Endothelial cell of umbilical vein (primary cell): ENCODE measurements at regions not wholly inside any gene's neighbourhood (a gene's known extent, or its start where the extent isn't known, plus 50 kb on each side); places are given as distances from the start of the nearest gene placed in this dataset.

ENCODE experiments used
- BruUV-seq: library from RNA; stranded (reverse); fragments of 400-500 nt; replicated peaks from 2 replicates; lab custom pipeline; 2021; lab: Mats Ljungman, UMichigan
- CTCF ChIA-PET: fragments of 300-600, 350-600 bp; sonication (Branson Sonifier 250); formaldehyde crosslinking; loops from one replicate; lab custom pipeline; 2021; ENCODE audit warnings: antibody characterized with exemption, inconsistent platforms; lab: Charles Lee
- POLR2A ChIA-PET: fragments of 300-600, 350-600 bp; sonication (Branson Sonifier 250); formaldehyde crosslinking; loops from one replicate; lab custom pipeline; 2021; ENCODE audit warnings: antibody characterized with exemption, inconsistent platforms; lab: Charles Lee
- DNase-seq: peaks from one replicate; pipeline ENCODE4 v3.0.0-alpha.2; 2011; ENCODE audit warnings: low read depth, low spot score
- FAIRE-seq: peaks from 2 replicates; lab custom pipeline; 2011; peaks lifted over from hg19 to GRCh38; lab: Jason Lieb, UNC
- H2AFZ ChIP-seq: 2 replicates; pipeline ENCODE4 v1.6.0; 2012; ENCODE audit warnings: low read depth, low read length, control low read depth, inconsistent platforms
- H3K27ac ChIP-seq: 2 replicates; pipeline ENCODE4 v1.5.1; 2011; ENCODE audit warnings: low read depth, mild to moderate bottlenecking, control low read depth, low read length, moderate library complexity; ENCODE audit not compliant: insufficient read depth
- H3K27me3 ChIP-seq, 2 experiments: 2 replicates each; pipeline versions ENCODE4 v1.6.0 to v1.6.1; 2011; ENCODE audit warnings: low read length in 2 of 2, mixed read lengths in 1 of 2; ENCODE audit not compliant: control insufficient read depth in 2 of 2, insufficient read depth in 2 of 2
- H3K36me3 ChIP-seq, 2 experiments: 2 replicates in 1 of 2; 3 replicates in 1 of 2; pipeline ENCODE4 v1.5.1; 2011; ENCODE audit warnings: low read length in 2 of 2, mild to moderate bottlenecking in 1 of 2, moderate library complexity in 1 of 2; ENCODE audit not compliant: control insufficient read depth in 2 of 2, insufficient read depth in 2 of 2; ENCODE audit errors: extremely low read depth in 1 of 2
- H3K4me1 ChIP-seq: 3 replicates; pipeline ENCODE4 v1.5.1; 2011; ENCODE audit warnings: mild to moderate bottlenecking, low read length; ENCODE audit not compliant: control insufficient read depth, insufficient read depth; ENCODE audit errors: extremely low read depth
- H3K4me2 ChIP-seq: 2 replicates; pipeline ENCODE4 v1.6.1; 2011; ENCODE audit warnings: low read length, control low read depth, mixed read lengths; ENCODE audit not compliant: insufficient read depth
- H3K4me3 ChIP-seq, 3 experiments: fragments of 200-600 bp in 1 of 3; sonication (generic), shearing (Covaris generic) in 1 of 3; replicated peaks in 1 of 3; 2 replicates each; pipeline ENCODE4 v1.5.1; 2011 to 2016; ENCODE audit warnings: control low read depth in 3 of 3, low read length in 3 of 3, mild to moderate bottlenecking in 2 of 3, inconsistent platforms in 1 of 3, low read depth in 1 of 3, moderate library complexity in 1 of 3; ENCODE audit not compliant: insufficient read depth in 1 of 3
- H3K79me2 ChIP-seq: 2 replicates; pipeline ENCODE4 v1.6.0; 2012; ENCODE audit warnings: low read length, inconsistent platforms; ENCODE audit not compliant: control insufficient read depth, insufficient read depth
- H3K9ac ChIP-seq: replicated peaks from 2 replicates; pipeline ENCODE3; 2011; ENCODE audit warnings: low read length, control low read depth; ENCODE audit not compliant: insufficient read depth; ENCODE audit errors: extremely low read depth
- H3K9me1 ChIP-seq: replicated peaks from 3 replicates; pipeline ENCODE4 v1.6.0; 2011; ENCODE audit warnings: mild to moderate bottlenecking, low read length; ENCODE audit not compliant: control insufficient read depth, insufficient read depth; ENCODE audit errors: extremely low read depth
- H3K9me3 ChIP-seq: replicated peaks from 2 replicates; pipeline ENCODE4 v1.5.1; 2012; ENCODE audit warnings: low read length, inconsistent platforms; ENCODE audit not compliant: control insufficient read depth, insufficient read depth
- H4K20me1 ChIP-seq: replicated peaks from 2 replicates; pipeline ENCODE3; 2011; ENCODE audit warnings: mild to moderate bottlenecking, low read length; ENCODE audit not compliant: control insufficient read depth, insufficient read depth; ENCODE audit errors: extremely low read depth
- CTCF ChIP-seq, 2 donors: IDR thresholded peaks; 1 replicate in 1 of 2; 2 replicates in 1 of 2; pipeline ENCODE4 v1.5.1; 2011; ENCODE audit warnings: low read length in 2 of 2, mild to moderate bottlenecking in 2 of 2, moderate library complexity in 2 of 2, control low read depth in 1 of 2, inconsistent platforms in 1 of 2, low read depth in 1 of 2; ENCODE audit not compliant: insufficient read depth in 1 of 2; ENCODE audit errors: extremely low read depth in 1 of 2
- EZH2 ChIP-seq: IDR thresholded peaks from 2 replicates; pipeline ENCODE4 v1.6.1; 2012; ENCODE audit warnings: borderline replicate concordance, low read depth, mild to moderate bottlenecking, moderate library complexity, low read length, inconsistent platforms; ENCODE audit not compliant: severe bottlenecking
- FOS ChIP-seq: IDR thresholded peaks from 2 replicates; pipeline ENCODE4 v1.6.1; 2011; ENCODE audit warnings: mild to moderate bottlenecking, low read length, moderate library complexity, borderline replicate concordance; ENCODE audit not compliant: insufficient read depth
- GATA2 ChIP-seq: IDR thresholded peaks from 2 replicates; pipeline ENCODE4 v1.7.0; 2011; ENCODE audit warnings: low read depth, mild to moderate bottlenecking, moderate library complexity, mixed read lengths, low read length; ENCODE audit not compliant: insufficient read length, insufficient read depth
- JUN ChIP-seq: IDR thresholded peaks from 2 replicates; pipeline ENCODE4 v1.6.1; 2011; ENCODE audit warnings: borderline replicate concordance, low read depth; ENCODE audit not compliant: insufficient read length, insufficient read depth
- MAX ChIP-seq: IDR thresholded peaks from 2 replicates; pipeline ENCODE4 v1.6.1; 2011; ENCODE audit not compliant: insufficient read depth, insufficient read length
- MYC ChIP-seq: IDR thresholded peaks from one replicate; pipeline ENCODE4 v1.6.1; 2011; ENCODE audit warnings: mild to moderate bottlenecking, low read depth, low read length
- POLR2A ChIP-seq: IDR thresholded peaks from 2 replicates; pipeline ENCODE4 v1.6.1; 2012; ENCODE audit warnings: low read depth, mild to moderate bottlenecking, control low read depth, low read length
- POLR2AphosphoS5 ChIP-seq: IDR thresholded peaks from 2 replicates; pipeline ENCODE4 v1.6.1; 2012; ENCODE audit warnings: low read depth, mild to moderate bottlenecking, control low read depth, low read length, moderate library complexity; ENCODE audit not compliant: insufficient read depth
- dilution Hi-C: fragments of 300-500 bp; cut with MboI; formaldehyde crosslinking; loops from one replicate; pipeline ENCODE4 v1.15.0; 2019; ENCODE audit warnings: low sequenced_read_pairs; ENCODE audit not compliant: extremely low pct_ligation_motif_present
- intact Hi-C: fragments of 100-400 bp; cut with micrococcal nuclease; formaldehyde crosslinking; loops from one replicate; pipeline ENCODE4 v1.10.0; 2022

- Histone ChIP-seq H3K4me2 (no peak overlapping the region), H2AFZ (no peak overlapping the region), H3K9me1 (no peaks in the 10 kb centered on the region), H3K9me3 (no peaks in the 10 kb centered on the region), H3K27me3 (peaks cover 8 to 18% of the 10 kb centered on the region in 2 experiments), H3K79me2 (no peaks in the 10 kb centered on the region), H3K9ac (no peak overlapping the region), H4K20me1 (no peaks in the 10 kb centered on the region), H3K4me3 (no peak overlapping the region), H3K27ac (no peak overlapping the region), H3K36me3 (no peaks in the 10 kb centered on the region), H3K4me1 (no peaks in the 10 kb centered on the region)
- BruUV-seq: no TSS peak
- intact Hi-C loops: no loop called here
- DNase-seq: no peak
- POLR2A ChIA-PET: interaction anchor here (0.6 kb wide), 1 partner anchor 49 kb away, joined by 5 read pairs; no protein-coding TSS in a partner anchor
- FAIRE-seq: no peak
- dilution Hi-C loops: no loop called here
- TF ChIP-seq EZH2: no peak
- TF ChIP-seq FOS: no peak
- TF ChIP-seq POLR2AphosphoS5: no peak
- TF ChIP-seq MAX: no peak
- TF ChIP-seq POLR2A: no peak
- no peak for TF ChIP-seq CTCF (IDR thresholded peaks at IDR 0.05; ENCODE audit: extremely low read depth in 1 of 2, insufficient read depth in 1 of 2, low read depth in 1 of 2, low read length in 2 of 2)
- TF ChIP-seq JUN: no peak
- TF ChIP-seq MYC: no peak
- no peak for TF ChIP-seq GATA2
- CTCF ChIA-PET: interaction anchor here (2.1 kb wide), 1 partner anchor 106 kb away, joined by 9 read pairs; no protein-coding TSS in a partner anchor
Measured at GRCh38 chr9:34866614-34867013, 91.5 kb upstream of the PHF24 start.
